ENCODE measurements at regions not wholly inside any gene's neighbourhood (a gene's known extent, or its start where the extent isn't known, plus 50 kb on each side); places are given as distances from the start of the nearest gene placed in this dataset.

DNA sequence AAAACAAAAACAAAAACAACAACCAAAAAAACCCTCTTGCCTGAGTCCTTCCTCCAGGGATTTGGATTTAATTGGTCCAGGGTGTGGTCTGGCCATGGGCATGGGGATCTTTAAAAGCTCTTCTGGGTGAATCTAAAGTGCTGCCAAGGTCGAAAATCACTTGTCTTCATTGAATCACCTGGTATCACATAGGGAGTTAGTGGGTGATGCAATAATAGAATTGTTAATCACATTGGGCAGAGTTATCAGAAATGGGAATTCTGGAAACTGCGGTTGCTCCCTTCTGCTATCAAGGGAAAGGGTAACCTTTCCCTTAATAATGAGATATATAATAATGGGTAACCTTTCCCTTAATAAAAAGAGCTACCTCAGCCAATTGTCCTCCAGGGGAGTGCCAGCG, 267.9 kb upstream of the KLF3 start:
- Mint-ChIP-seq H3K4me3 (no peak overlapping the region), H3K27ac (no peak overlapping the region), H3K9me3 (ENCODE audit: insufficient read depth) (peaks cover 11% of the 10 kb centered on the region), H3K27me3 (no peaks in the 10 kb centered on the region), H3K4me1 (no peaks in the 10 kb centered on the region)
- Histone ChIP-seq H3K4me2 (replicated peaks; ENCODE audit: low read depth, low read length, poor library complexity, severe bottlenecking) (no peak overlapping the region), H3K27ac (ENCODE audit: low read length in 2 of 2) (no peak overlapping the region), H3K27me3 (replicated peaks in 1 of 4; ENCODE audit: control extremely low read depth in 1 of 4, control insufficient read depth in 3 of 4, insufficient read depth in 4 of 4, low read length in 3 of 4) (no peaks in the 10 kb centered on the region), H2AFZ (ENCODE audit: insufficient read depth, low read depth, low read length, poor library complexity, severe bottlenecking) (no peak overlapping the region), H4K20me1 (ENCODE audit: control insufficient read depth, insufficient read depth, low read length, poor library complexity, severe bottlenecking) (no peaks in the 10 kb centered on the region), H3K79me2 (ENCODE audit: control insufficient read depth, insufficient read depth, low read length) (no peaks in the 10 kb centered on the region), H3K9me3 (ENCODE audit: control extremely low read depth in 1 of 3, control insufficient read depth in 2 of 3, insufficient read depth in 1 of 3, low read length in 2 of 3) (peaks cover 0 to 21% (median 15%) of the 10 kb centered on the region in 3 donors), H3K4me1 (ENCODE audit: control insufficient read depth in 2 of 2, insufficient read depth in 2 of 2, low read length in 2 of 2) (no peaks in the 10 kb centered on the region), H3K9ac (ENCODE audit: low read length) (no peak overlapping the region), H3K36me3 (replicated peaks in 1 of 2; ENCODE audit: control extremely low read depth in 1 of 2, control insufficient read depth in 1 of 2, extremely low read depth in 1 of 2, insufficient read depth in 2 of 2, low read length in 1 of 2) (no peaks in the 10 kb centered on the region), H3K4me3 (ENCODE audit: control extremely low read depth in 1 of 5, extremely low read depth in 1 of 5, insufficient read depth in 1 of 5, low read depth in 2 of 5, low read length in 4 of 5) (no peak overlapping the region)
- WGBS (ENCODE audit: insufficient coverage), result no CpG with 5 or more reads among the region's 3 CpGs
- ChIA-PET POLR2A (no interaction called here), CTCF (no interaction called here)
- DNase-seq (no peak), ATAC-seq (ENCODE audit: low read depth) (no peak)
- TF ChIP-seq EZH2 (IDR thresholded peaks at IDR 0.05; ENCODE audit: borderline replicate concordance, insufficient read depth, low read depth, low read length, poor library complexity, severe bottlenecking), result no peak
- TF ChIP-seq, protein P1, sequence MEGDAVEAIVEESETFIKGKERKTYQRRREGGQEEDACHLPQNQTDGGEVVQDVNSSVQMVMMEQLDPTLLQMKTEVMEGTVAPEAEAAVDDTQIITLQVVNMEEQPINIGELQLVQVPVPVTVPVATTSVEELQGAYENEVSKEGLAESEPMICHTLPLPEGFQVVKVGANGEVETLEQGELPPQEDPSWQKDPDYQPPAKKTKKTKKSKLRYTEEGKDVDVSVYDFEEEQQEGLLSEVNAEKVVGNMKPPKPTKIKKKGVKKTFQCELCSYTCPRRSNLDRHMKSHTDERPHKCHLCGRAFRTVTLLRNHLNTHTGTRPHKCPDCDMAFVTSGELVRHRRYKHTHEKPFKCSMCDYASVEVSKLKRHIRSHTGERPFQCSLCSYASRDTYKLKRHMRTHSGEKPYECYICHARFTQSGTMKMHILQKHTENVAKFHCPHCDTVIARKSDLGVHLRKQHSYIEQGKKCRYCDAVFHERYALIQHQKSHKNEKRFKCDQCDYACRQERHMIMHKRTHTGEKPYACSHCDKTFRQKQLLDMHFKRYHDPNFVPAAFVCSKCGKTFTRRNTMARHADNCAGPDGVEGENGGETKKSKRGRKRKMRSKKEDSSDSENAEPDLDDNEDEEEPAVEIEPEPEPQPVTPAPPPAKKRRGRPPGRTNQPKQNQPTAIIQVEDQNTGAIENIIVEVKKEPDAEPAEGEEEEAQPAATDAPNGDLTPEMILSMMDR (IDR thresholded peaks at IDR 0.05), result no peak
- intact Hi-C loops (cut with micrococcal nuclease), result no loop called here

DNA sequence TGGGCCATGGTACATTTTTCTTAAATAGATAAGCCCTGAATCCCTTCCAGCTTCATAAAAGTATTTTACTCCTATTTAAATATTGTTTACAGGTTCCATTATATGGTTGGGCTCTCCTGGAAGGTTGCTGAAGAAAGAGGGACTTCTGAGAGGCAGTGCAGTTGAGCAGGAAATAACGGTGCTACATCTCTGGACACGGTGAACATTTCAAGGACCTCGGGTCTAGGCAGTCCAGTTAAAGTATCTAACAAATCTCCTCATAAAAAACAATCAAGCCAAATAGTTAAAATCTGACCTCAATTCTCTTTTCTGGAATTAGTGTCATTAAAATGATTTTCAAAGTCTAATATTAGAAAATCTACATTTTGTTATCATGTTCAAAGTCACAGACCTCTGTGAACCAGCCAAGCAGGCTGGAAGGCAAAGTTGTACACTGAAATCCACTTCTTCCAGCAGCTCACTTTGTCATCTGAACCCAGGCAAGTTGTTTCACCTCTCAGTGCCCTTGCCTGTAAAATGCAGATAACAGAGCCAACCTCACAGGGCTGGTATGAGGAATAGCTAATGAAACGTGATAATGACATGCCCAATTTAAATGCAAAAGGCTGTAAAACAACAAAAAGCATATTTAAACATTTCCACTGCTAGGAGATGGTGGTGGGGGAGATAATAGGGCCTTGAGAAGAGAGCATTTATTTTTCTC, 267.0 kb upstream of the KLF3 start:
- H3K9ac ChIP-seq (ENCODE audit: low read length), result no peak overlapping the region
- H3K9me3 Mint-ChIP-seq (ENCODE audit: insufficient read depth), result peaks cover 3% of the 10 kb centered on the region
- no peak overlapping the region for H2AFZ ChIP-seq (ENCODE audit: insufficient read depth, low read depth, low read length, poor library complexity, severe bottlenecking)
- DNase-seq (no peak), ATAC-seq (ENCODE audit: low read depth) (no peak)
- peaks cover 2% of the 10 kb centered on the region for H3K27me3 Mint-ChIP-seq
- no peaks in the 10 kb centered on the region for H4K20me1 ChIP-seq (ENCODE audit: control insufficient read depth, insufficient read depth, low read length, poor library complexity, severe bottlenecking)
- H3K9me3 ChIP-seq (ENCODE audit: control extremely low read depth in 1 of 3, control insufficient read depth in 2 of 3, insufficient read depth in 1 of 3, low read length in 2 of 3), result peaks cover 0 to 17% (median 10%) of the 10 kb centered on the region in 3 donors
- H3K79me2 ChIP-seq (ENCODE audit: control insufficient read depth, insufficient read depth, low read length), result no peaks in the 10 kb centered on the region
- ChIA-PET POLR2A (no interaction called here), CTCF (no interaction called here)
- WGBS (ENCODE audit: insufficient coverage), result no CpG with 5 or more reads among the region's 4 CpGs
- H3K4me1 ChIP-seq (ENCODE audit: control insufficient read depth in 2 of 2, insufficient read depth in 2 of 2, low read length in 2 of 2), result no peaks in the 10 kb centered on the region
- no peak overlapping the region for H3K4me3 ChIP-seq (ENCODE audit: control extremely low read depth in 1 of 5, extremely low read depth in 1 of 5, insufficient read depth in 1 of 5, low read depth in 2 of 5, low read length in 4 of 5)
- no peak for TF ChIP-seq EZH2 (IDR thresholded peaks at IDR 0.05; ENCODE audit: borderline replicate concordance, insufficient read depth, low read depth, low read length, poor library complexity, severe bottlenecking)
- TF ChIP-seq, protein P1 (IDR thresholded peaks at IDR 0.05), result no peak
- H3K4me1 Mint-ChIP-seq, result peaks cover 1% of the 10 kb centered on the region
- no peaks in the 10 kb centered on the region for H3K27me3 ChIP-seq (replicated peaks in 1 of 4; ENCODE audit: control extremely low read depth in 1 of 4, control insufficient read depth in 3 of 4, insufficient read depth in 4 of 4, low read length in 3 of 4)
- no peak overlapping the region for H3K27ac Mint-ChIP-seq
- no peak overlapping the region for H3K4me3 Mint-ChIP-seq
- no peak overlapping the region for H3K27ac ChIP-seq (ENCODE audit: low read length in 2 of 2)
- no peak overlapping the region for H3K4me2 ChIP-seq (replicated peaks; ENCODE audit: low read depth, low read length, poor library complexity, severe bottlenecking)
- H3K36me3 ChIP-seq (replicated peaks in 1 of 2; ENCODE audit: control extremely low read depth in 1 of 2, control insufficient read depth in 1 of 2, extremely low read depth in 1 of 2, insufficient read depth in 2 of 2, low read length in 1 of 2), result no peaks in the 10 kb centered on the region
- intact Hi-C loops (cut with micrococcal nuclease), result no loop called here

Data from B cell (primary cell).